ENCODE measurements at regions not wholly inside any gene's neighbourhood (a gene's known extent, or its start where the extent isn't known, plus 50 kb on each side); places are given as distances from the start of the nearest gene placed in this dataset.
A peak's percentile ranks its signal among the peaks of the same experiment; 100 is the strongest.

DNA sequence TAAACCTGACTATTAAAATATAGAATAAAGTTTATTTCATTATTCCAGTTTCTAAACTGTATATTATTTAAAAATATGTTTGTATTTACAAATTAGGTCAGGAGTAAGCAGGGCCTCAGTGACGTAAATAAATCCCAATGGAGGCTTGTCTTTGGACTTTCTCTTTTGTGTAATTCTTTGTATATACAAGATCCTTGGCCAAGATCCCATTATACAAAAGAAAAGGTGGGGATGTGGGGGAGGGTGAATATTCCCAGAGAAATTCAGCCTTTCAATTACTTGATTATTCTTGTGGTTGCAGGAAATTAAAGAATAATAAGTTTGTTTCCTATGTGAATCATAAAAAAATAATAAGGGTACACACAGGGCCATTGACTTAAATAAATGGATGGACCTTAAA lies 178.7 kb upstream of the PRPS1L1 start:
- H3K27ac ChIP-seq: no peak overlapping the region
- no peaks in the 10 kb centered on the region for H3K27me3 ChIP-seq
- H3K4me1 ChIP-seq: peaks cover 0 to 16% (median 0%) of the 10 kb centered on the region in 10 experiments; a peak in 7 of 20 replicates
- no peak overlapping the region for H3K4me2 ChIP-seq
- H4K20me1 ChIP-seq: no peaks in the 10 kb centered on the region
- H3K4me3 ChIP-seq: no peak overlapping the region
- H3K9ac ChIP-seq: no peak overlapping the region
- no peak for TF ChIP-seq Cebpa-rat (IDR thresholded peaks at IDR 0.05)
- no peaks in the 10 kb centered on the region for H3K9me3 ChIP-seq (replicated peaks in 1 of 11)
- H3K36me3 ChIP-seq: no peaks in the 10 kb centered on the region

DNA sequence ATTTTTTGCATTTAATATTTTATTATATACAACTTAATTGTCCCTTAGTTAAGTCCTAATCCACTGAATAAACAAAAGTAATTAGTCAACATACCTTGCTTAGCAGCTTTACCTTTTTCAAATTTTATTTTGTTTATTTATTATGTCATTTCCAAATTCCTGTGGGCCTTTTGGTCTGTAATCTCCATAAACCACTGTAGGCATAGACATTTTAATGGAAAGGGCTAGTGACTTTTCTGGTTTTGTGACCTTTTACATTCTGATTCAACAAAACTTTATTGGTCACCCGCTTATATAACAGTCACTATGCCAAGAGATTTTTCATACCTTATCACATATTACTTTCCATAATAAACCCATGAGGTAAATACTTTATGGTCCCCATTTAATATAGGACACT lies 181.3 kb upstream of the PRPS1L1 start:
- no peak overlapping the region for H3K9ac ChIP-seq

DNA sequence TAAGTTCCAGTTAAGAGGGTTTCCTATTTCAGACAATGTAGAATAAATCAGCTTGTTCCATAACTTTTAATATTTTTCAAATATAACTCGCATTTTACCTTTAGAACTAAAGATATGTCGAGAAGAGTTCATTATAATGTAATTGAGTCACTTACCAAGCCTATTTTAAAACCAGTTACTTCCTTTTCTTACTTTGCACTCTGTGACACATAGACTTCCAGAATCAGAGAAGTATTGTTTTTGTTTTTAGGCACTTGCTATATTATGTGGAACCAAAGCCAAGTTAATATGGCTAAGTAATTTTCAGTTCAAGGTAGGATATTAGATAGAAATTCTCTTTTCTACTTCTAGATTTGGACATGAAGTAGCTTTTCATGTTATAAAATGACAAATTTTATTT lies 182.7 kb upstream of the PRPS1L1 start:
- H3K27me3 ChIP-seq: no peaks in the 10 kb centered on the region
- no peak overlapping the region for H3K9ac ChIP-seq
- H4K20me1 ChIP-seq: no peaks in the 10 kb centered on the region
- no peak overlapping the region for H3K4me3 ChIP-seq
- H3K4me2 ChIP-seq: peak overlapping the region in 3 of 11 experiments; percentile 3 to 27 (median 7); a peak in 2 of 22 replicates
- TF ChIP-seq Cebpa-rat (IDR thresholded peaks at IDR 0.05): no peak
- H3K36me3 ChIP-seq: no peaks in the 10 kb centered on the region
- H3K27ac ChIP-seq: no peak overlapping the region
- no peaks in the 10 kb centered on the region for H3K9me3 ChIP-seq (replicated peaks in 1 of 11)
- peaks cover 0 to 32% (median 4%) of the 10 kb centered on the region in 10 experiments; a peak in 9 of 20 replicates for H3K4me1 ChIP-seq

More for the DNA sequence above, 181.3 kb upstream of the PRPS1L1 start:
- Histone ChIP-seq H4K20me1 (no peaks in the 10 kb centered on the region), H3K27me3 (no peaks in the 10 kb centered on the region), H3K27ac (no peak overlapping the region), H3K36me3 (no peaks in the 10 kb centered on the region), H3K4me1 (peaks cover 0 to 32% (median 4%) of the 10 kb centered on the region in 10 experiments; a peak in 9 of 20 replicates), H3K4me2 (no peak overlapping the region), H3K4me3 (no peak overlapping the region), H3K9me3 (replicated peaks in 1 of 11) (no peaks in the 10 kb centered on the region)
- TF ChIP-seq Cebpa-rat (IDR thresholded peaks at IDR 0.05): no peak

DNA sequence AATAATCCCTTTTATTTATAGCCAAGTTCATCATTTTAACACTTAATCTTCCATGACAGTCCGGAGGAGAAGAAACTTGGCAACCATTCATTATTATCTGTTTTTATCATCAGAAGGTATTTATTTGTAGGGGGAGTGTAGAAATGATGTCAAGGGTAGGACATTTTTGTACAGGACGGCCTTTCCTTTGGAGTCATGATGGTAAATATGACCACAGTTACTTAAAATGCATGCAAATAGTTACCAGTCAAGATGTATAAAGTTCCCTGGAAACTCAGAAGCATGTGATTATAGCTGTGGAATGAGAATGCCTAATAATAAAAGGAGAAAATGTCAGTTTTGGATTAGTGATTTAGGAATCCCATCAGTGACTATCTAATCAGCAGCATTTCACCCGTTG lies 183.1 kb upstream of the PRPS1L1 start:
- peak overlapping the region in 3 of 11 experiments; percentile 3 to 27 (median 7); a peak in 2 of 22 replicates for H3K4me2 ChIP-seq
- H3K27ac ChIP-seq: no peak overlapping the region
- H4K20me1 ChIP-seq: no peaks in the 10 kb centered on the region
- no peak overlapping the region for H3K9ac ChIP-seq
- peaks cover 0 to 32% (median 4%) of the 10 kb centered on the region in 10 experiments; a peak in 9 of 20 replicates for H3K4me1 ChIP-seq
- no peaks in the 10 kb centered on the region for H3K36me3 ChIP-seq
- no peaks in the 10 kb centered on the region for H3K27me3 ChIP-seq
- H3K4me3 ChIP-seq: no peak overlapping the region
- no peak for TF ChIP-seq Cebpa-rat (IDR thresholded peaks at IDR 0.05)
- no peaks in the 10 kb centered on the region for H3K9me3 ChIP-seq (replicated peaks in 1 of 11)

DNA sequence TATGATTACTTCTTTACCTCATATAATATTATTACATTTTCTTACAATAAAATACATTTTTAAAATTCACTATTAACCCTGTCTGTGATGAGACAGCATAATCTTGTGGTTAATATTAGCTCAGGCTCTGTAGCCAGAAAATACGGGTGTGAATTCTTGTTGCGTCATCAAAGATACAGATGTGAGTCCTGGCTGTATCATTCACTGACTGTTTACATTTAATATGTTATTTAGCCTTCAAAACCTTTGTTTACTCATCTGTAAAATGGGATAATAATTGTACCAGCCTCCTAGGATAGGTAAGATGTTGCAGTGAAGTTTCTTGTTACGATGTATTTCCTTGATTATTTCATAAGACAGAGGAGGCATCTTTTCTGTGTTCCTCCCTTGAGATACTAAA lies 184.7 kb upstream of the PRPS1L1 start:
- no peaks in the 10 kb centered on the region for H3K27me3 ChIP-seq
- H3K9me3 ChIP-seq (replicated peaks in 1 of 11): no peaks in the 10 kb centered on the region
- no peak overlapping the region for H3K9ac ChIP-seq
- no peaks in the 10 kb centered on the region for H3K36me3 ChIP-seq
- H4K20me1 ChIP-seq: no peaks in the 10 kb centered on the region
- TF ChIP-seq Cebpa-rat (IDR thresholded peaks at IDR 0.05): 0 out of 22 replicates have a peak, but pooled peaks of 1 of the 11 experiments have one; percentile 20
- peaks cover 0 to 32% (median 4%) of the 10 kb centered on the region in 10 experiments; a peak in 9 of 20 replicates for H3K4me1 ChIP-seq
- H3K4me3 ChIP-seq: no peak overlapping the region
- peak overlapping the region in 3 of 11 experiments; percentile 24 to 42 (median 26); a peak in 5 of 22 replicates for H3K4me2 ChIP-seq
- no peak overlapping the region for H3K27ac ChIP-seq

DNA sequence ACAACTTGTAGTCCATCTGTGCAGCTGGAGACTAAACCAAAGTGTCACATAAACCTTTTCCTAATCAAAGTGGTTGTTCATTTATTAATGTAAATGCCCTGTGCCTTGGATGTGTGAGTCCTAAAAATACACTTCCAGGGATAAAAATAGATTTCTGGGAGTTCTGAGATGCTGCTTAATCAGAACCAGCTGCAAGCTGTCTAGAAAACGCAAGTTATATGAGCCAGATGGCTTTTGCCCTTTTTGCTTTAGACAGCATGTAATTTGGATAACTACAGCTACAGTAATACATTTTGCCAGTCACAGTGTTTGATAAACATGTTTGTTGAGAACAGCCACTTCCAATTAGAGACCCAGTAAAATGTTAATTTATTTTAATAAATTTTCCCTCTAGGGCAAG lies 185.1 kb upstream of the PRPS1L1 start:
- peaks cover 0 to 32% (median 4%) of the 10 kb centered on the region in 10 experiments; a peak in 9 of 20 replicates for H3K4me1 ChIP-seq
- no peaks in the 10 kb centered on the region for H3K9me3 ChIP-seq (replicated peaks in 1 of 11)
- no peak overlapping the region for H3K4me3 ChIP-seq
- TF ChIP-seq Cebpa-rat (IDR thresholded peaks at IDR 0.05): no peak
- no peak overlapping the region for H3K27ac ChIP-seq
- H3K9ac ChIP-seq: no peak overlapping the region
- no peaks in the 10 kb centered on the region for H4K20me1 ChIP-seq
- no peaks in the 10 kb centered on the region for H3K27me3 ChIP-seq
- peak overlapping the region in 3 of 11 experiments; percentile 24 to 42 (median 26); a peak in 5 of 22 replicates for H3K4me2 ChIP-seq
- no peaks in the 10 kb centered on the region for H3K36me3 ChIP-seq

DNA sequence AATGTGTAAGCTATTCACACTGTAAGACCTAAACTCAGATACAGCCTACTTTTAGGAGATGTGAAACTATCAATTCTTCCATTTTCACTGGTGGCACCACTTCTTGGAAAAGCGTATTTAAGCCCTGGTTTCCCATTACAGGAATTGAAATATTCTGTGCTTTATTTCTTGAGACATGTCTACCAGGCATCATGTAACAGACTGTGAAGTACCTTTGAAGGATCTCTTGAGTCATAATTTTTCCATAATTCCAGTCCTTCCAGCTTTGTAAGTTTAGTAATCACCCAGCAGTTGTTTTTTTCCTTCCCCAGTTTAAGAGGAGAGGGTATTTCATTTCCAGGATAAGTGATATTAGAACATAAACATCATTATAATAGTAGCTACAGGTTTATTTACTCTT lies 186.0 kb upstream of the PRPS1L1 start:
- H3K27me3 ChIP-seq: no peaks in the 10 kb centered on the region
- H3K36me3 ChIP-seq: no peaks in the 10 kb centered on the region
- H3K9ac ChIP-seq: no peak overlapping the region
- H3K9me3 ChIP-seq (replicated peaks in 1 of 11): no peaks in the 10 kb centered on the region
- peaks cover 0 to 32% (median 4%) of the 10 kb centered on the region in 10 experiments; a peak in 9 of 20 replicates for H3K4me1 ChIP-seq
- no peak overlapping the region for H3K4me2 ChIP-seq
- no peak overlapping the region for H3K27ac ChIP-seq
- H4K20me1 ChIP-seq: no peaks in the 10 kb centered on the region
- no peak overlapping the region for H3K4me3 ChIP-seq
- TF ChIP-seq Cebpa-rat (IDR thresholded peaks at IDR 0.05): no peak

DNA sequence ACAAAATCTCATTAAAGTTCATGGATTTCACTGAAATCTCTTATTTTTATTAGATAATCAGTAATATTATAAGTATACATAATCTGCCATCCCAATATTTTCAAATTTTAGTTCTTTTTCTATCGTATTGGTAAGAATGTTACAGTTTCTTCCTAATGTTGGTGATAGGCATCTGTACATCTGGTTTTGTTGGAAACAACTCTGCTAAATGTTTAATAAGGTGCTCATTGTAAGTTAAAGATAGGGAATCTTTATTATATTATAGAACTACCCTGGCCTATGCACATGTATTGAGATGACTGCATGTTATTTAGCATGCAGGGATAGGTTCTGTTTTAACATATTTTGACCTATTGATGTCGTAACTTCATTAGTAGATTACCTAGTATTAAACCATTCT lies 188.6 kb upstream of the PRPS1L1 start:
- H3K9ac ChIP-seq: no peak overlapping the region
- H3K4me3 ChIP-seq: no peak overlapping the region
- H3K4me2 ChIP-seq: no peak overlapping the region
- TF ChIP-seq Cebpa-rat (IDR thresholded peaks at IDR 0.05): no peak
- no peaks in the 10 kb centered on the region for H3K36me3 ChIP-seq
- no peaks in the 10 kb centered on the region for H3K9me3 ChIP-seq (replicated peaks in 1 of 11)
- no peaks in the 10 kb centered on the region for H4K20me1 ChIP-seq
- no peak overlapping the region for H3K27ac ChIP-seq
- peaks cover 0 to 28% (median 6%) of the 10 kb centered on the region in 10 experiments; a peak in 11 of 20 replicates for H3K4me1 ChIP-seq
- no peaks in the 10 kb centered on the region for H3K27me3 ChIP-seq

DNA sequence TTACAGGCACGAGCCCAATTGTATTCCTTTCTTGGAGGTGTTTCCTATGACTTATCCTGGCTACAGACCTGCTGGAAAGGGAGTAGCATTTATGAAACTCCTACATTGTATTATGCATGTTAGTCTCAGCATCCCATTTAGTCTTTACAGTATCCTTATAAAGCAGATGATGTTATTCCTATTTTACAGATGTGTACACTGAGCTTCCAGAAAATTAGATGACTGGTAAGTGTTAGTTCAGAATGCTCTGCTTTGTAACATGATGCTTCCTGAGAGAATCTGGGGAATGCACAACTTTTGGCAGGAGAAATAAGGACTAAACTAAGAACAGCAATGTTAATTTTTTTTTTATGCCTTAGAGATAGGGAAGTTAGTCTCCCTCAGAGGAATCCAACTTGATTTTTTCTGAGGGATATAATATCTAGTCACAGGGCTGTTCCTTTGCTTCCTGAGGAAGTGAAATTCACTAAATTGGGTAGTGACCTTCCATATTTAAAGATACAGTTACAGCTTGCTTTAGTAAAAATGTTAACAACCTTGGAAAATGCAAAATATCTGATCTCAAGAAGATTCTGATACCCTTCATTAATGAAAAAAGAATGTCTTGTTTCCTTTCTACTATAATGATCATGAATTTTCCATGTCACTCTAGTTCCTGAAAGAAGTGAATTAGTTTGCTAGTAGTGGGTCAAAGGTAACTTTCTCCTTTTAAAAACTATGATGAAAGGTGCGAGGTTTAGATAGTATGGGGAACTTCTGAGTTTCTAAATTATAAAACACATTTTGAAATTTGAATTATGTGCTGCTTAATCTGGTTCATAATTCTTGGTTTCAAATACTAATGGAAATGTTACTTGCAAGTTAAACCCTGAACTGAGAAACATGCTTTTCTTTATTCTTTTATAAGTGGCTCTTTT lies 194.0 kb upstream of the PRPS1L1 start:
- TF ChIP-seq Cebpa-rat (IDR thresholded peaks at IDR 0.05): no peak
- Histone ChIP-seq H4K20me1 (no peaks in the 10 kb centered on the region), H3K9me3 (replicated peaks in 1 of 11) (no peaks in the 10 kb centered on the region), H3K27me3 (no peaks in the 10 kb centered on the region), H3K4me3 (no peak overlapping the region), H3K9ac (peak overlapping the region in 2 of 11 experiments; percentile 2 to 11; a peak in 3 of 22 replicates), H3K27ac (peak overlapping the region in 5 of 11 experiments; percentile 43 to 68 (median 62); a peak in 10 of 22 replicates), H3K4me1 (peaks cover 0 to 58% (median 22%) of the 10 kb centered on the region in 10 experiments; a peak in 14 of 20 replicates), H3K4me2 (peak overlapping the region in 7 of 11 experiments; percentile 2 to 69 (median 50); a peak in 12 of 22 replicates), H3K36me3 (no peaks in the 10 kb centered on the region)
